ENCODE measurements at regions not wholly inside any gene's neighbourhood (a gene's known extent, or its start where the extent isn't known, plus 50 kb on each side); places are given as distances from the start of the nearest gene placed in this dataset.

- ChIA-PET CTCF (no interaction called here), POLR2A (no interaction called here)
- TF ChIP-seq, protein P1, sequence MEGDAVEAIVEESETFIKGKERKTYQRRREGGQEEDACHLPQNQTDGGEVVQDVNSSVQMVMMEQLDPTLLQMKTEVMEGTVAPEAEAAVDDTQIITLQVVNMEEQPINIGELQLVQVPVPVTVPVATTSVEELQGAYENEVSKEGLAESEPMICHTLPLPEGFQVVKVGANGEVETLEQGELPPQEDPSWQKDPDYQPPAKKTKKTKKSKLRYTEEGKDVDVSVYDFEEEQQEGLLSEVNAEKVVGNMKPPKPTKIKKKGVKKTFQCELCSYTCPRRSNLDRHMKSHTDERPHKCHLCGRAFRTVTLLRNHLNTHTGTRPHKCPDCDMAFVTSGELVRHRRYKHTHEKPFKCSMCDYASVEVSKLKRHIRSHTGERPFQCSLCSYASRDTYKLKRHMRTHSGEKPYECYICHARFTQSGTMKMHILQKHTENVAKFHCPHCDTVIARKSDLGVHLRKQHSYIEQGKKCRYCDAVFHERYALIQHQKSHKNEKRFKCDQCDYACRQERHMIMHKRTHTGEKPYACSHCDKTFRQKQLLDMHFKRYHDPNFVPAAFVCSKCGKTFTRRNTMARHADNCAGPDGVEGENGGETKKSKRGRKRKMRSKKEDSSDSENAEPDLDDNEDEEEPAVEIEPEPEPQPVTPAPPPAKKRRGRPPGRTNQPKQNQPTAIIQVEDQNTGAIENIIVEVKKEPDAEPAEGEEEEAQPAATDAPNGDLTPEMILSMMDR (IDR thresholded peaks at IDR 0.05; ENCODE audit: control extremely low read depth, extremely low read depth, low read depth, missing control alignments) = no peak
- no peak for DNase-seq (ENCODE audit: extremely low spot score)
These were observed 657.3 kb downstream of the EFNB2 start for GRCh38 chr13:105878119-105878700.

GRCh38 chr13:105874814-105875213, 660.6 kb downstream of the EFNB2 start:
- TF ChIP-seq, protein P1 (IDR thresholded peaks at IDR 0.05; ENCODE audit: control extremely low read depth, extremely low read depth, low read depth, missing control alignments) = no peak
- ChIA-PET CTCF (no interaction called here), POLR2A (no interaction called here)
- no peak for DNase-seq (ENCODE audit: extremely low spot score)

DNA sequence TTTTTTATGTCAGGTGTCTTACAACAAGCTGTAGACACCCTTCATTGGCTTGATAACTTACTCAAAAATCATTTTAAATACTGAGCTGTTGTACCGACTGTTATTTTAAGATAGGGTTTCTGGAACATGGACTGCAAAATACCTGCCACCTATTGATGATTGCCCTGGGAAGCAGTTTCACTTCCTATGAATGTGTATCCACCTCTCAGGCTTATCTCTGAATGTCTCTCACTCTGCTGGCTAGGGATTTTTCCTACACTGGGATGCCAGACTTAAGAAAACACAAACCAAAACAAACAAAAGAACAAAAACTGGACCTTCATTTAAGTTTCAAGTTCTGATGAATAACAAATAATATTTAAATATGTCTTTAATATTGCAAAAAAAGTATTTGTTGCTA, 663.7 kb downstream of the EFNB2 start:
- POLR2A ChIA-PET = no interaction called here
- CTCF ChIA-PET = interaction anchor here (1.5 to 1.6 kb wide), 2 partner anchors 10 to 13 kb away, joined by 3 to 5 read pairs; no protein-coding TSS in a partner anchor
- TF ChIP-seq, protein P1 (IDR thresholded peaks at IDR 0.05; ENCODE audit: control extremely low read depth, extremely low read depth, low read depth, missing control alignments) = no peak
- no peak for DNase-seq (ENCODE audit: extremely low spot score)

DNA sequence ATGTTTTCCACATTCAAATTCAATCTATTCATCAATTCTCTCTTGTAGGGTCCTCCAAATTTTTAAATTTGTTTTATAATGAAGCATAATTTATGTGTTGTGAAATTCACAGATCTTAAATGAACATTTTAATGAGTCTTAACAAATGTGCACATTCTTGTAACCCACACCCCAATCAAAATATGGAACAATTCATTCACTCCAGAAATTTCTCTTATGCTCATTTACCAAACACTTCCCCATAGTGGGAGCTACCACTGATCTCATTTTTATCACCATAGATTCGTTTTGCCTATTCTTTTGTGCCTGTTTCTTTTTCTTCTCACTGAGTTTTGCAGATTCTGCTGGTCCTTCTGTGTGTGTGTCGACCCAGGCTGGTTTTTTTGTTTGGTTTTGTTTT, 664.1 kb downstream of the EFNB2 start:
- CTCF ChIA-PET = interaction anchor here (1.5 to 1.6 kb wide), 2 partner anchors 9 to 13 kb away, joined by 3 to 5 read pairs; no protein-coding TSS in a partner anchor
- TF ChIP-seq, protein P1 (IDR thresholded peaks at IDR 0.05; ENCODE audit: control extremely low read depth, extremely low read depth, low read depth, missing control alignments) = no peak
- POLR2A ChIA-PET = no interaction called here
- DNase-seq (ENCODE audit: extremely low spot score) = no peak

DNA sequence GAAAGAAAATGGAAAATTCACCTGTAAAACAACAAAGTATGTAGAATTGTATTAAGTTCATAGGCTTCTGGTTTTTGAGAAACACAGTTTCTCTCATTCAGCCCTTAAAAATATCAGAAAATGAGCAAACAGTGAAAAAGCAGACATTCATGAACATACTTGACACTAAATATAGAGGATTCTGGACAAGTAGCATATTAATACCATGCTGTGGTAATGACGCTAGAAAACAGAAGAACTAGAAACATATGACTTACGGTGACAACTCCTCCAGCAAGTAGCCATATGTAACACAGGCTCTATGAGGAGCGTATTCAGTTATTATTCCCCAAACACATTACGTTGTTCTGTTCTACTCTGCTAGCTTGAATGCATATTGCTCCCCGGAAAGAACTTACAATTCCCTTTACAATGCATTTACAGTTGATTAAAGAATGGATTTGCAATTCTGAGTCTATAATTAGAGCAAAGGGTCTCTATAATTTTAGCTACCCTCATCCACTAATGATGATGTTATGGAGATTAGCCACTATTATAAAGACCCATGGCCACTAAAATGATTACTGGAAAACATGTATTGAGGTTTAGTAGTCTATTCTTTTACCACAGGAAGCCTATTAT, 672.1 kb downstream of the EFNB2 start:
- TF ChIP-seq, protein P1 (IDR thresholded peaks at IDR 0.05; ENCODE audit: control extremely low read depth, extremely low read depth, low read depth, missing control alignments) = no peak
- ChIA-PET CTCF (interaction anchor here (2.3 kb wide), 1 partner anchor 9 kb away, joined by 5 read pairs; no protein-coding TSS in a partner anchor), POLR2A (no interaction called here)
- DNase-seq (ENCODE audit: extremely low spot score) = no peak

- POLR2A ChIA-PET = no interaction called here
- CTCF ChIA-PET = no interaction called here
- TF ChIP-seq, protein P1 (IDR thresholded peaks at IDR 0.05; ENCODE audit: control extremely low read depth, extremely low read depth, low read depth, missing control alignments) = no peak
- DNase-seq (ENCODE audit: extremely low spot score) = no peak
These were observed 687.0 kb downstream of the EFNB2 start for GRCh38 chr13:105848494-105848893.
